GM23248 (cell line): ENCODE measurements at regions not wholly inside any gene's neighbourhood (a gene's known extent, or its start where the extent isn't known, plus 50 kb on each side); places are given as distances from the start of the nearest gene placed in this dataset.

Experiments
- EZH2 ChIP-seq: fragments of 200-600 bp; sonication (generic); IDR thresholded peaks from 2 replicates; pipeline ENCODE4 v1.6.1; 2018; ENCODE audit warnings: antibody characterized with exemption, mild to moderate bottlenecking; ENCODE audit not compliant: insufficient read depth, poor library complexity, severe bottlenecking
- EZH2phosphoT487 ChIP-seq: fragments of 200-600 bp; sonication (generic); IDR thresholded peaks from 2 replicates; pipeline ENCODE4 v1.6.1; 2018; ENCODE audit warnings: antibody characterized with exemption, moderate library complexity, mild to moderate bottlenecking, low read depth; ENCODE audit not compliant: insufficient read depth

DNA sequence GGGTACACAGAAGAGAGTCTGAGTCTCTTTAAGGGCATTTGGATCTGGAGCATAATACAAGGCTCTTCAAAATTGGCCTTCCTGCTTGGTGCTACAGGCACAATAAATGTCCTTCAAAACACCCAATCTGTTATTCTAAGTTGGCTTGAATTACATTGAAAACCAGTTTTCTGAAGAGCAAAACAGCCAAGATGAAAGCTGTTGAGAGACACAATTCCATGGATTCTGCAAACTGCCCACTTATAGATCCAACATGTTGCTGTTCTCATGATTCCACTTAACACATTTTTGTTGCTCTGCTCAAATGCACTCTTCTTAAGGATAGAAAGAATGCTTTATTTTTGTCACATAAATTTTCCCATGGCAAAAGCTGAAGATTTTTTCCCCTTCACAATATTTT lies 525.9 kb upstream of the CDH8 start:
- no peak for TF ChIP-seq EZH2
- TF ChIP-seq EZH2phosphoT487: no peak
